ENCODE measurements at regions not wholly inside any gene's neighbourhood (a gene's known extent, or its start where the extent isn't known, plus 50 kb on each side); places are given as distances from the start of the nearest gene placed in this dataset.

GRCh38 chr7:41420421-41420820 is 282.5 kb downstream of the INHBA start:
- no peak for TF ChIP-seq CTCF (IDR thresholded peaks at IDR 0.05; ENCODE audit: low read depth, low read length)
- TF ChIP-seq POLR2A (IDR thresholded peaks at IDR 0.05; ENCODE audit: extremely low read depth, insufficient read length) = no peak
- no peak for TF ChIP-seq MAX (IDR thresholded peaks at IDR 0.05; ENCODE audit: low read depth, low read length)
